Caki2 (cell line): ENCODE measurements at regions not wholly inside any gene's neighbourhood (a gene's known extent, or its start where the extent isn't known, plus 50 kb on each side); places are given as distances from the start of the nearest gene placed in this dataset.
"Not testable (repeated sequence)": the region's sequence is repeated elsewhere in the genome, so short reads cannot be mapped to it uniquely, and the experiment has no call there.

Experiments used
- DNase-seq: peaks from one replicate; pipeline ENCODE4 v3.0.0-alpha.2; 2015; ENCODE audit warnings: low read depth
- in situ Hi-C: cut with HindIII; loops from 2 replicates; pipeline ENCODE4 v1.10.0; 2016; ENCODE audit warnings: low sequenced_read_pairs, low pct_unique_long_range_greater_than_20kb, mixed read lengths

DNA sequence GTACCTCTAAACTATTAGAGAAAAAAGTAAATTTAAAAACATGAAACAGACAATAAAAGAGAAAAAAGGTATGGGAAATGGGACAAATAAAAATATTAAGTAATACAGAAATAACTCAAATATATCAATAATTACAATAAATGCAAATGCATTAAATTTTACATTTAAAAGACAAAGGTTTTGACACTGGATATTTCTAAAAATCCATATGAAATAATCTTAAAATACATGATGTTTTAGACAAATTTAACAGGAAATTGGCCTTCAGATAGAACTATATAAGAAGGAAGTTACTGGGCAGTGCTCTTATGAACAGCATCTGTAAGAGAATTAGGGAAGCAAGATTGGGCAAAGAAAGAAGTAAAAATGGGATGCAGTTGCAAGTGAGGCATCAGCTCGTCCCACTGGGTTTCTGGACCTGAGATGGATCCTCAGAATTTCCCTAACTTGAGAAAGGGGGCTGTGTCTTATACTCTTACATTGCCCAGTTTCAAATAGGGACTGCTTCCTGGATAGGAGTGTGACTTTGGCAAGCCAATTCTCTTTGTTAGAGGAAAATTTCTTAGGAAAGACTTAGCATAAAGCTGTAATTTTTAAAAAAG is 376.7 kb downstream of the SMOC2 start:
- DNase-seq = no peak
- in situ Hi-C loops = no loop called here

- in situ Hi-C loops = no loop called here
Measured at GRCh38 chr6:168815229-168815628, 374.2 kb downstream of the SMOC2 start.

GRCh38 chr6:168808232-168808631 is 367.2 kb downstream of the SMOC2 start:
- DNase-seq = no peak
- in situ Hi-C loops = no loop called here

More at GRCh38 chr6:168815229-168815628, 374.2 kb downstream of the SMOC2 start:
- no peak for DNase-seq

GRCh38 chr6:168804331-168804730 is 363.3 kb downstream of the SMOC2 start:
- no peak for DNase-seq
- in situ Hi-C loops = no loop called here

DNA sequence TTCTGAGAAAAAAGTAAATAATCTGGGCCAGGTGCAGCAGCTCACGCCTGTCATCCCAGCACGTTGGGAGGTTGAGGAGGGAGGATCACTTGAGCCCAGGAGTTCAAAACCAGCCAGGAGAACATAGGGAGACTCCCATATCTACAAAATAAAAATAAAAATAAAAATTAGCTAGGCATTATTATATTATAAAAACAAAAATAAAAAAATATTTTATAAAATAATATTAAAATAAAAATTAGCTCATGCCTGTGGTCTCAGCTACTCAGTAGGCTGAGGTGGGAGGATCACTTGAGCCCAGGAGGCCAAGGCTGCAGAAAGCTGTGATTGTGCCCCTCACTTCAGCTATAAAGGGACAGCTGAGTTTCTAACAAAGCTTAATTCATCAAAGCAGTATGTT is 362.9 kb downstream of the SMOC2 start:
- no peak for DNase-seq
- in situ Hi-C loops = no loop called here

DNA sequence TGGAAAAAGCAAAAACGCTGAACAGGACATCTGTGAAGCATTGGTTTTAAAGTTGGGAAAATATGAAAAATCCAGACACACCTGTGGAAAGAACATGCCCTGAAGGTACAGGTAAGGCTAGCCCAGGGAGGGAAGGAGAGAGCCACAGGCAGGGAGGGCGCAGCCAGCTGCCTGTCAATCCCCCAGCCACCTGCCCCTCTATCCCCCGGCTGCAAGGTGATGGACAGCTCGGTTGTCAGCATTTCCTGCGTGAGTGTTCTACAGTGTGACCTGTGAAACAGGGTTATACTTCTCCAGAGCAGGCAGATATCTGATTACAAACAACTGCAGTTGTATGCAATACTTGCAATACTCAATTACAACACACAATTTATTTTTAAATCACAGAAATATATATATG is 358.1 kb downstream of the SMOC2 start:
- no peak for DNase-seq
- in situ Hi-C loops = no loop called here

GRCh38 chr6:168796106-168796505 is 355.1 kb downstream of the SMOC2 start:
- in situ Hi-C loops = no loop called here
- DNase-seq = no peak

DNA sequence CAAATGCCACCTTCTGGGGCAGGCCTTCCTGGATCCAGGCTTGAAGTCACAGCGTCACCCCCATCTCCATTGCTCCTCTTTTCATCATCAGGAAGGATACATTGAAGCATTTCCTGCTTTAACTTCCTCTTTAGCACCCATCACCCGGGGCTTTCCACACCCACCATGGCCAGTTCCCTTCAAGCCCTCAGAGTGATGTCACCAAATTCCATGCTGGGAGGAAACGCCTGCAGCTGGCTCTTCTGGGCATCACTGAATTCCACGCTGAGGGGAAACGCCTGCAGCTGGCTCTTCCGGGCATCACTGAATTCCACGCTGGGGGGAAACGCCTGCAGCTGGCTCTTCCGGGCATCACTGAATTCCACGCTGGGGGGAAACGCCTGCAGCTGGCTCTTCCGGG is 354.6 kb downstream of the SMOC2 start:
- in situ Hi-C loops, DNase-seq: not testable (repeated sequence)

- in situ Hi-C loops = no loop called here
- DNase-seq = no peak
Measured at GRCh38 chr6:168794491-168794890, 353.5 kb downstream of the SMOC2 start.

DNA sequence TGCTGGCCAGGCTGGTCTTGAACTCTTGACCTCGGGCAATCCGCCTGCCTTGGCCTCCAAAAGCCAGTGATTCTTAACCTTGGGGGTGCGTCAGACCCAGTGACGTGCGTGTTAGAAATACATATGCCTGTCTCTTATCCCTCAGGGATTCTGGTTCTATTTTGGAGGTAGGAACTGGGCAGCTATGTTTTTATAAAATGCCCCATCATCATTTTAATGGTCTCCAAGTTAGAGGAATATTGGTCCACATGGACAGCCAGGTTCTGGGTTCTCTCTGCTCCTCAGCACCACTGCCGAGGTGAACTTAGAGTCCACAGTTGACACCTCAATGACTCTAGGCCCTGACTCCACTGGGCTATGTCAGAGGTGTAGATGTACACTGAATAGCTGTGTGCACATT is 352.7 kb downstream of the SMOC2 start:
- no peak for DNase-seq
- in situ Hi-C loops = no loop called here

DNA sequence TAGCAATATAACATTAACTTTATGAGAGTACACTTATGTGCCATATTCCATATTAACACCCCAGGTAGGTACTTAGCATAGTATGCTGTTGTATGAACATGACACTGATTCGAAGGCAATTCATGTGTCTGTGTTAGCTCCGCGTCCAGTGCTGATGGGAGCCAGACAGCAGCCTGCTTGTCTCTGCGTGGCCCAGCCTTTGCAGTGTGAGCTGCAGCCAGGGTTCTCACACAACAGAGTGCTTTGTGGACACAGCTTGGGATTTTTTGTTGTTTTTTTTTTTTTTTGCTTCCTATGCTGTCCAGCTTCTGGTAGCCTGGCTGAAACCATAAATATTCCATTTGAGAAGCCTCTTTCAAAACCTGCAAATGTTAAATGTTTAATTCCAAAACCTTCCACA is 350.9 kb downstream of the SMOC2 start:
- in situ Hi-C loops = no loop called here
- no peak for DNase-seq

DNA sequence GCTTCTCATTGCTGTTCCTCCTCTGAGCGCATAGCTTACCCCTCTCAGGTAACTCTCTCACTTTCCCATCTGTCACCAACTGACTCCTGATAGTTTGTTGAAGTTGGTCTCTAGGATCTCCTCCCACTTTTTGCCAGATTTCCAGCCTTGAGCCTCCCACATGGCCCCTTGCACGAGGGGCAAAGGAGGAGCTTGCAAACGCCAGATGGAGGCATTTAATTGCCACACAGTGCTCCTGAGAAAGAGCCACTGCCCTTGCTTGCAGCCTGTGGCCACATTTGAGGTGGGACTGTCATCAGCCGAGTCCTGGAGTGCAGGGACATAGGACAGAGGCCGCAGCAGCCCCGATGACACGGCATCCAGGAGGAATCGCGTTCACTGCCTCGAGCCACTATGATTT is 348.7 kb downstream of the SMOC2 start:
- DNase-seq = no peak
- in situ Hi-C loops = no loop called here

DNA sequence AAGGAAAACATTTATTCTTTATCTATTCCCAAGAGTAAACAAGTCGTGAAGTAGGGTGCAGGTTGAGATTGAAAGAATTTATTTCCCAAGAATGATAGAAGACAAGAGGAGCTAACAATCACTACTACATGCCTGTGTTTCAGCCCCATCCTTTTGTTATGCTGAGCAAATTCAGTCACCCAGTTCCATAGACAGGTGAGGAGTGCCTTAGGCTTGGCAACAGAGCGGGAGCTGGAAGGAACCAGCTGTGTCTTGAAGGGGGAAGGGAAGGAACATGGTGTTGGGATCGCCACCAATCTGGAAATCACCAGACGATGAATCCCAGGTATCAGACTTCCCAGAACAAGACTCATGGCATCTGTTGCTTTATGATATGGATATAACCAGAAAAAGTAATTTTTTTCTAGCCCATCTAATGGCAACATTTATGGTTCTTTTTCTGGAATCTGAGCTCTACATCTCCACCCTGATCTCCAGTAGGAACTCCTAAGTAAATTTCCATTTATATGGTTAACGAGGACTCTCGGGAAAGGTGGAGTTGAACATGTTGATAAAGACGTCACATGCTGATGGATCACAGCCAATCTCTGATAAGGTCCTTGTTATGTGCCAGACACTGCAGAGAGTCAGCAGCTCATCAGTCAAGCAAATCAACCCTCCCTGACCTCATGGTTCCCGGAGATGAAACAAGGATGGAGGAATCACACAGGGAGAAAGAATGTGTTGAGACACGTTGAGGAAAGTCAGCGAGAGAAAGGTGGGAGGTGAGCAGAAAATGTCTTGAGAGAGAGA is 344.9 kb downstream of the SMOC2 start:
- DNase-seq = no peak

DNA sequence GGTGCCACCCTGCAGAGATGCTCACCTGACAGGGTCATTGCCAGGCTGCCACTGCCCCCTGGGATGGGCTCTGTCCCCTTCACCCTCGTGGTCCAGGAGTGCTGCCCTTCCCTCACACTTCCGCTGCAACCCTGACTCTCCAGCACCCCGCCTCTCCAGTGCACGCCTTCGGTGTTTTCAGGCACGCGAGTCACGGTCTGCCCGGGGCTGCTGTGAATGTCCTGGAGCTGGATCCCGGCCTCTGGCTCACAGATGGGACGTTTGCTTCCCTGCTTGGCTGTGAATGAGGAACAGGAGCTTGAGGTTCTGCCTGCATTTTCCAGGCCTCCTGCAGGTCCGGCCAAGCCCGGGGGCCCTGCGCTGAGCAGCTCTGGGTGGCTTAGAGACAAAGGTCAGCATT is 343.4 kb downstream of the SMOC2 start:
- DNase-seq = no peak
- in situ Hi-C loops = no loop called here

More for the DNA sequence above, 344.9 kb downstream of the SMOC2 start:
- in situ Hi-C loops = no loop called here

DNA sequence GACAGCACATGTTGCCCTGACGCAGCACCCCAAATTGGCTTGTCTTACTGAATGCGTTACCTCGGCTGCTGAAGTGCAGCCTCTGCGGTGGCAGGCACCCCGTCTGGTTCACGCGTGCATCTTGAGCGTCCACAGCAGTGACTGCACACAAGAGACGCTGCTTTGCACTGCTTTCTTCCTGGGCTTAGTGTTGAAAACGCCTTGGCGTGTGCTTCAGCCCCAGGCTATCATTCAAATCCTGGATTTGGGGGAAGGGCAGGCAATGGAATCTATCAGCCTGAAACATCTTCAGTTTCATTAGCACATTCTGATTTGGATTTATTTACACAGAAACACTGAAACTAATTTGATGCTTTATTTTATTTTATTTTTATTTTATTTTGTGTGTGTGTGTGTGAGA is 342.7 kb downstream of the SMOC2 start:
- in situ Hi-C loops = no loop called here
- DNase-seq = no peak

- in situ Hi-C loops = no loop called here
- no peak for DNase-seq
Measured at GRCh38 chr6:168782187-168782751, 341.3 kb downstream of the SMOC2 start.

DNA sequence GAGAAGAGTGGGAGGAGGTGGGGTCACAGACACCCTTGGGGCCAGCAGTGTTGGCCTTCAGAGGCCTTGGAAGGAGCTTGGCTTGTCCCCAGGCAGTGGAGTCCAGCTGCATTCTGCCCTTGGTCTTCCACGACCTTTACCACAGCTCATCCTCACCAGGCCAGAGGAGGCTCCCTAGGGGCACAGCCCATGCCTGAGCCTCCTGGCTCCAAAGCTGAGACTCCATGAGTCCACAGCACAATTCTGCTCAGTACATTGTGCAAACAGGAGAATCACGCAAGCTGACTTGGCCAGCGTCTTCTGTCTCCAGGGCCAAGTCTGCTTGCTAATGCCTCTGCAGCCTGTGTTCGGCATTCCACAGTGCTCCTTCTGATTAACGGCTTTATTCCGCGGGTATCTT is 337.2 kb downstream of the SMOC2 start:
- in situ Hi-C loops = no loop called here
- DNase-seq = no peak

GRCh38 chr6:168774381-168774780 is 333.4 kb downstream of the SMOC2 start:
- in situ Hi-C loops = no loop called here

GRCh38 chr6:168773788-168774187 is 332.8 kb downstream of the SMOC2 start:
- in situ Hi-C loops = no loop called here
- no peak for DNase-seq

More at GRCh38 chr6:168774381-168774780, 333.4 kb downstream of the SMOC2 start:
- no peak for DNase-seq

GRCh38 chr6:168765752-168766151 is 324.8 kb downstream of the SMOC2 start:
- in situ Hi-C loops = no loop called here
- no peak for DNase-seq
